GM21447 (cell line): ENCODE measurements at regions not wholly inside any gene's neighbourhood (a gene's known extent, or its start where the extent isn't known, plus 50 kb on each side); places are given as distances from the start of the nearest gene placed in this dataset.

Source experiments
- ATAC-seq: cut with Tn5 transposase; IDR thresholded peaks from one replicate; pipeline ENCODE4 v1.9.1; 2021; ENCODE audit not compliant: unreplicated experiment

DNA sequence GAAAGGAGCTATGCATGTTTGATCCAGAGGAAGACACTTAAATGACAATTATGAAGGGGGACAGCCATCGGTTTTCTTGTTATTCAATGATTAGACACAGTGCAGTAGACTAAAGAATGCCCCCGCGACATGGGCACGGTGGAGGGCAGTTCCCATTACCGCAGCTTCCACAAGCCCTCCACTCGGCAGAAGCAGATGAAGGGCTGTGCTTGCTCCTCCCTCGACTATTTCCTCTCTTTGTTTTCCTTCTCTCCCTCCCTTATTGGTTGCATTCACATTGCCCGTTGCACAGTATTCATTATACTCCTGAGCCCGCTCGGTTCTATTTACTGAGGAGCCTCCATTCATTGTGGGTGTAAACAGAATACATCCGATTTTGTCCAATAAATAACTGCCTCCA lies 138.8 kb upstream of the RASSF8 start:
- ATAC-seq = no peak

DNA sequence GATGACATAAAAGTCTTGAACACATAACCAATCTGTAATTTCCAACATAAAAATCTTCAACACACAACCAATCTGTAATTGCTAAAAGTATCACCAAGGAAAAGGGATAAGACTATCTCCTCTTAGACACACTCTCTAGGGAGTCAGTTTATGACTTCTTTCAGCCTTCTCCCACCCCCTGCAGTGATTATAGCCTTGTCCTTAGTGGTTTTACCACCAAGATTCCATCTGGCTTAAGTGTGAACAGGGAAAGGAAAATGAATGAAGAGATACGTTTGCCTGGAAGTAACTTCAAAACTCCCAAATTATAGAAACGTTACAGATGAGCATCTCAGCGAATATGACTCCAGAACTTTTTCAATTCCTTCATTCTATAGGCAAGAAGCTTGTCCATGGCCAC lies 136.2 kb upstream of the RASSF8 start:
- no peak for ATAC-seq

DNA sequence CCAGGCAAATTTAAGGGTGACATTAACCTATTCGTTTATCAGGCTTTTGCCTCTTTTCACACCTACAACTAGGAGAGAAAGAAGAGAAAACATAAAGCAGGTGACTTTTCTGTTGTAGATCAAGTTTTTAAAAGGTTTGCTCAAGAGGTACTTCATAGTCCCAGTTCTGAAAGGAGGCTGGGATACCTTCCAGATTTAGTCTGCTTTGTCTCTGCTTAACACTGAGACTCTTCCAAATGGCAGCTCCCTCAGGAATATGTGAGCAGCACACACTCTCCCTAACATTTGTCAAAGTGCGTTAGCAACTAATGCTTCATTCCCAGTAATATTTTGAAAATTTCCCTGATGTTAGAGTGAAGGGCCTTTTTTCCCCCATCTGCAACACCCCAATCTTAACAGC lies 133.7 kb upstream of the RASSF8 start:
- no peak for ATAC-seq

DNA sequence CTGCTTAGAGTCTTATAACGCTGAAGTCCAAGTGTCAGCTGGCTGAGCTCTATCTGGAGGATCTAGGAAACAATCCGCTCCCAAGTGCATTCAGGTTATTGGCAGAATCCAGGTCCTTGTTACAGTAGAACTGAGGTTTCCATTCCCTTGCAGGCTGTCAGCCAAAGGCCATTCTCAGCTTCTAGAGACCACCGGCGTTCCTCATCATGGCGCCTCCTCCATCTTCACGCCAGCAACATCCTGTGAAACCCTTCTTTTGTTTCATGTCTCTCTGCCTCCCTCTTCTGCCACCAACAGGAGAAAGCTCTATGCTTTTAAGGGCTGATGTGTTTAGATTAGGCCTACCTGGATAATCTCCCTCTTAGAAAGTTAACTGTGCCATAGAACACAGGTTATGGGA lies 133.0 kb upstream of the RASSF8 start:
- ATAC-seq = no peak

DNA sequence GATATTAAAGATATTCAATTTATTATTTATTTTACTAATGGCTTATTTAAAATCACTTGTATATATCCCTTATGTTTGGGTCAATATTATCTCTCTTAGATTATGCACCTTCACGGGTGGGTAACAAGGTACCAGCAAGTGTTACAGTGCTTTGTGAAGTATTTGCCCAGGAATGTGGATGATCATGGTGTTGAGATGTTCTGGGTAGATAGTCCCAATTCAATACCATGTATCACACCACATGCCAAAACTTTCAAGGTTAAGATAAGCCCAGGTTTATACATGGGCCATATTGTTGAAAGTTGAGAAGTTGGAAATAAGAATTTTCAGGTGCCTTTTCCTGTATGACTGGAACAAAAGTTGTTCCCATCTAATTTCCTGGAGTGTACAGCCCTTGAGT lies 131.3 kb upstream of the RASSF8 start:
- ATAC-seq = no peak

DNA sequence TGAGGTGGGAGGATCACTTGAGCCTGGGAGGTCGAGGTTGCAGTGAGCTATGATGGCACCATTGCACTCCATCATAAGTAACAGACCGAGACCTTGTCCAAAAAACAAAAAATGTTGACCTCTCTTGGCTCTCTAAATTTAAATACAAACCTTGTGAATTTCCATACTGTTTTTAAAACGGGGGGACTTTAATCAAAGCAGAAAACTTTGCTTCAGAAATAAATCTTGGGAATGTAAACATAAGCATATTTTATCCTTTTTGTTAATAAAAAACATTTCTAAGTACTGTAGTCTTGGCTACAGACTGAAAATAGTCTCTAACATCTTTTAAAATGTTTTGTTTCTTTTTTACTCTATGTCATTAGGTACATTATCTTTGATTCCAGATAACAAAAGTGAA lies 130.7 kb upstream of the RASSF8 start:
- ATAC-seq = no peak

DNA sequence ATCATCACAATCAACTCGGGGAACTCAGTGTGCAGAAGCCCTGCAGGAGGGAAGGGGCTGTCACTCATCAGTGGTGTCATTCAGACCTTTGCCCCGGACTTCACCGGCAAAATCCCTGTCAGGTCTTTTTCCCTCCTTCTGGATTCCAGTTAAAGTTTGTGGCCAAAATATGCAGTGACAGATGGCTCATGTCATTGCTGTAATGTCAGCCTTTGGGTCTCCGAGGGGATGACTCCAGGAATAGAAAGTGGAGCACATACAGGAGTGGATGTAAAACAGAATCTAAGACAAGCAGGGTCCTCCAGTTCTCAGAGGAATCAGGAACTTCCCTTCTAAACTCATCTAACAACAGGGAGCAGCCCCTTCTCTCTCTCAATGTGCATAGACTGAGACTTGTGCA lies 130.3 kb upstream of the RASSF8 start:
- ATAC-seq = no peak

DNA sequence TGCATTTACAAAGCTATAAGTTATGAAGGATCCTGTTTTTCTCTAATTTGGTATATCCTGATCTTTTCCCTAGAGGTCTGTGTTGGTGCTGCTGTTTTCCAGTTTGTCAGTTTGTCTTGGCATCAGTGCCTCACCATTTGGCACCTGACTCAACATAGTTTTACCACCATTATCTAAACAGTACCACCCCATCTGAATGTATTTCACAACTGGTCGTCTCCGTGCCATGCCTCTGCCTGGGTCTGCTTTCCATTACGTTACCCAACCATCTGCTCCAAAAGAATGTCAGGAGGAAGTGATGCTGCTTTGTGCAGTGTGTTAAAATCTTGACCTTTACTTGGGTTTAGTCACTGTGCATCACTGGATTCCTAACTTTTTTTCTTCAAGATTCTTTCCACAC lies 129.3 kb upstream of the RASSF8 start:
- ATAC-seq = no peak

DNA sequence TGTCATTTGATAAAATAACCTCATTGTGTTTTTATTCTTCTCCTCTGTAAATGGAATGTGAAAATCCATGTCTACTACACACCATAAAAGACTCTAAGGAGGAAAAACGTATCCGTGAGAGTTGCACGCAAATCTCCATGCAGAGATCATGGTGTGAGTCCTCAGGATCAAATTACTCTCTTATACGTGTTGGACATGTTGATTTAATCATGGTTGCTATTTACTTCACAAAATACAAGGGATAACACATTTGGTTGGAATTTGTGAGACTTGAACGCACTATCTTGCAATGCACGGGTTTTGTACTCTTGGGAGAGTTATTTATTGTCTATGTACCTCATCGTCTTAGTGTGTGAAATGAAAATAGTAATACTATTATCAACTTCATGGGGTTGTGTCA lies 128.0 kb upstream of the RASSF8 start:
- no peak for ATAC-seq

DNA sequence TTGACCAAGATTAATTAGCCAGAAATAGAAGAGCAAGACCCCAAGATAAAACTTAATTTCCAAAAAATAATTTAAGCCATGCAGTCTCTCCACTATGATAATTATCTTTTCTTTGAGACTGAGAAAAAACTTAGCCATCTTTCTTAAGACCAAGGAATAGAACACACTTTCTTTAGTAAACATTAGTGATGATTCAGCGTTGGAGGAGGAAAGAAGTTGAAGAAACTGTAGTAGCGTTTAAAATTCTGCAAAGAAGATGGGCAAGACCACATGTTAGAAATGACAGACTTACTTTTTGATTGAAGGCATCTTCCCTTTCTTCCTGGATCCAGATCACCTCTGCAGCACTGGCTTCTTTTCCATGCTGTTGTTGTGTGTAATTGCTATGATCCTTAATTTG lies 124.8 kb upstream of the RASSF8 start:
- no peak for ATAC-seq

DNA sequence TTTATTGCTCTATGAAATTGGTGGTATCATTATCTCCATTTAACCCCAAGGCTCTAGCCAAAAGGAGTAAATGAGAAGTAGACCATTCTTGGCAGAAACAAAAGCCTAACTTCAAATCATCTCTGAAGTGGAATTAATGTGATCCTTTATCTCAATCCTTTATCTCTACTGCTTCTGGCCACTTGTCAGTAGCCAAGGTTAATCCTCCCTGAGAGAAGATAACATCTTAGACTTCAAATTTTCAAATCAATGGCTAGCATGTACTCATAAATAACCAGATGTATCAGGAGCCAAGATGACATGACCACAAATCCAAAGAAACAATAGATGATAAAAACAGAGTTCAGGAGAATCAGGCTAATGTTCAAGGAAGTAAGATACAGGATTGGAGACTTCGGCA lies 123.1 kb upstream of the RASSF8 start:
- no peak for ATAC-seq

DNA sequence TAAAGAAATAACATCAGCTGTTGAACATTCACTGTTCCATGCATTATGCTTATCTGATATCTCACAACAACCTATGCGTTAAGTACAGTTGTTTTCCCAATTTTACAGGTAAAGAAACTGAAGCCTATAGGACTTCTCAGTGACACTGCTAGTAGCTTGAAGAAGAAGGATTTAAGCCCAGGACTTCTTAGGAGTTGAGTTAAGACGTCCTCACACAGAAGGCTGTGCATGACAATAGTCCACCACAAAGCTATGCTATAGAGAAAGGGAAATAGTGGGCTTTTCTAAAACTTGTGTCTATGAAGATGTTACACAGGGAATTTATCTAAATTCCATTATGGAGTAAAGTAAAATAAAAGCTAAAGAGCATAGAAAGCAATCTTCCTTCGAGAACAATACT lies 120.5 kb upstream of the RASSF8 start:
- ATAC-seq = no peak

DNA sequence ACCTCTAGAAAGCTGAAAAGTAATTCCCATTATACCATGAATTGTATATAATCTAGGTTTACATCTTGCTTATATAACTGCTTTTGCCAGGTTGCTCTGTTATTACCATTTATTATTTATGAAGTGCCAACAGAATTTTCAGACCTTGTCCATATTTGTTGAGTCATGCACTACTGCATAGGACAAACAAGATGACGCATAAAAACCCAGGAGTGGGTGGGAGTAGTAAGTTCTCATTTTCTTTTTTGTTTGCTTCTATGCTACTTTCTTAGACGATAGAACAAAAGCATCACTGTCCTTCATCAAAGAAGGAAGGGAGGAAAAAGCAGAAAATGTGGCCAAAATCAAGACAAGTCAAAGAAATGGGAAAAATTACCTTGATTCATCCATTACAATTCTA lies 119.0 kb upstream of the RASSF8 start:
- no peak for ATAC-seq

DNA sequence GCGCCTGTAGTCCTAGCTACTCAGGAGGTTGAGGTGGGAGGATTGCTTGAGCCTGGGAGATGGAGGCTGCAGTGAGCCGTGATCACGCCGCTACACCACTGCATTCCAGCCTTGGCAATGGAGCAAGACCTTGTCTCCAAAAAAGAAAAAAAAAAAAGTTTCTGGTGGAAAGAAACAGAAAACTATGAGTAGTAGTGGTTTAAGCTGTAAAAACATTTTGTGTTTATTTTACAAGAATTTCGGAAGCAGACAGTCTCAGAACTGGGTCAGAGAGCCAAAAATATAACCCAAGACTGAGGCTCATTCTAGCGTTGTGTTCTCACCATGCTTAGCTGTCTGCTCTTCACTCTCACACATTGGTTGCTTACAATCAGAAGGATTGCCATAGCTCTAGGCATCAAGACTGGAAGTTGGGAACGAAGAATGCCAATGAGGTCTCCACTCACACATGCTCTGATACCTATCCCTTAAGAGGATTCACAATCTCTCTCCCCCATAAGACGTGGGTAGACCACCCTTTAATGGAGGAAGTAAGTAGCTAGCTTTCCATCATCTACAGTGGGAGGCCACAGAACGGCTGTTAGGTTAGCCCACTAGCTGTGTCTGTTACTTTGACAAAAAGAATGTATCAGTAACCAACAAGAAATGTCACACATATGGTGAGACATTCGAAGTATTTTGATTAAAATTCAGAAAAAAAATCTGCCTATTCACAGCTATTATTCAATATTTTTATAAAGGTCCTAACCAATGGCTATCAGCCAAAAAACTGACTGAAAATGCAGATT lies 117.6 kb upstream of the RASSF8 start:
- no peak for ATAC-seq

DNA sequence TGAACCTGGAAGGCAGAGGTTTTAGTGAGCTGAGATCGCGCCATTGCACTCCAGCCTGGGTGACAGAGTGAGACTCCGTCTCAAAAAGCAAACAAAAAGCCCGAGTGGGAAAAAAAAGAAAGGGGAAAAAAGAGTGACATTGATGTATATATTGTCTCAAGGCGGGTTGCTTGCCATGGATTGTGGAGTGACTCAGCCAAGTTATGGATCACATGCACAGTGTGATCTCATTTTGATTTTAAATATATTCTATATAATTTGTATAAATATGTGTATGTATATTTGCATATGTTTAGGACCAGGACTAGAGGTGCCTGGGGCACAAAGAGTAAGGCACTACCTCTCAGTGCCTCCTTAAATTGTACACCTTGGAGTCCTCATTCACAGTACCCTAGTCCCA lies 116.2 kb upstream of the RASSF8 start:
- no peak for ATAC-seq

DNA sequence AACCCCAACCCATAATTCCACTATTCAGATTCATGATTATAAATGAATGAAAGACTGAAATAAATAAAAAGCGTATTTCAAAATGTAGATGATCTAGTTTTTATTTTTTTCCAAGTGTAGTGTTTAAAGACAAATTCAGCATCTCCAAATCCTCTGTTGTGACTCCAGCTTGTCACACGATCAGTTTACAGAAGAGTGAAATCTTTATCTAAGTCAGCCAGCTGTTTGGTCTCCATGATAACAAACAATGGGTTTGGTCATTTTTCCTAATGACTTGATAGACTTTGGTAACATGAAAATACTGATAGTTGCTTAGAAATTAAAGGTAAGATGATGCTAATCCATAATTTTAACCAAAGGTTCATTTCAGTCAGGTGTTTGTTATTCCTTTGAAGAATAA lies 114.5 kb upstream of the RASSF8 start:
- no peak for ATAC-seq

DNA sequence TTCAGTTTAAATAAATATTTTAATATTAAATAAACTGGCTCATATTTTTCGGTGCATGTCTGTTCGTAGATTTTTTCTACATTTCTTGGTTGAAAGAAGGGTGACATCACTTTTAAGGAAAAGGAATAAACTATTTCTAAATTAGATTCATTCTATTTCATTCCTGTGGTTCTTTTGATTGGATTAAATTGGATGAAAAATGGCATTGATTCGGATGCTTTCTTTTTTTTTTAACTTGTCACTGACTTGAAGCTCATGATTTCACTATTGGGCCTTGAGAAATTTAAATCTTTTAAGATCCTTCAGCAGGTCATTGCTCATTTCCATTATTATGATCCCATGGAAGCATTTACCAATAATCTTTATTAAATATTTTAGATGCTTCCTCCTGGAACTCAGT lies 113.1 kb upstream of the RASSF8 start:
- ATAC-seq = no peak

DNA sequence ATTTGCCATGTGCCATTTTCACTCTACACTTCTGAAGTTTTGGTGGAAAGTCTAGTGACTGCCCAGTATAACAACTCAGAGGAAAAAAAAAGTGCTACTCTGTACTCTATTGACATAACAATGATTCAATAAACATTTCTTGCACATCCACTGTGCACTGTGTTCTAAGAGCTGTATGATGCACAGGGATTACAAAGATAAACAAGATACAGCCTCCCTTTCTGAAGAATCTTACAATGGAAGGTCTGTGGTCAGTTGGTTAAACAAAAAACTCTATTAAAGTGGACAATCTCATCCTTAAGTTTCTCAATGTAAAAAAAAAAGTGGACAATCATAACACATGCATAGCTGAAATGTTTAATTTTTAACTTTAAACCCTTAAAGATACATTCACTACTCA lies 105.7 kb upstream of the RASSF8 start:
- no peak for ATAC-seq

DNA sequence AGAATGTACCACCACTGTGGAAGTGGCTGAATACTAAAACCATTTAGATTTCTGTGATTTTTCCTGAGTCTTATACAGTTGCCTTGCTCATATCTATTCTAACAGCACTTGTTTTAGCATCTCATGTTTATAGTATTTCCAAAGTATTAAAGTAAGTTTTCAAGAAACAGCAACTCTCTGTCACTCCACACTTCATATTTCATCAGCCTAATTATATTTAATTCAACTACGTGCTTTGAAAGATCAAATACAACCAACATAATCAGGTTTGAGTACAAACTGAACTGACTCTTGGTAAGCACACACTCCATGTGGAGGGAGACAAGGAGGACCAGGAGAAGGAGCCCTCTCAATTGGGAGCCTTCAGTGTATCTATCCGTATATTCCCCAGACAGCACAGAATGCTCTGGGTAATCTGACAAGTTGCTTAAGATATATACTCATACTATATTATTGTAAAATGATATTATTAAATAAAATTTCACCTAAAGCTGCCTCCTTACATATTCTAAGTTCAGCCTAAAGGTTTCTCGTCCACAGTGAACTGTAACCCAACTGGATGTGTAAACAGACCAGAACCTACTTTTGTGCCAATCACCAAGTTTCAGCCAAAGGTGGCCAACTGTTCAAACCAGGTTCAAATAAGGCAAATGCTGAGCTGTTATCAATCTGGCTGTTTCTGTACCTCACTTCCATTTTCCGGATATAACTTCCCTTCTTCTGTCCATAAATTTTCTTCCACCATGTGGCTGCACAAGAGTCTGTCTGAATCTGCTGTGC lies 105.0 kb upstream of the RASSF8 start:
- ATAC-seq = no peak

DNA sequence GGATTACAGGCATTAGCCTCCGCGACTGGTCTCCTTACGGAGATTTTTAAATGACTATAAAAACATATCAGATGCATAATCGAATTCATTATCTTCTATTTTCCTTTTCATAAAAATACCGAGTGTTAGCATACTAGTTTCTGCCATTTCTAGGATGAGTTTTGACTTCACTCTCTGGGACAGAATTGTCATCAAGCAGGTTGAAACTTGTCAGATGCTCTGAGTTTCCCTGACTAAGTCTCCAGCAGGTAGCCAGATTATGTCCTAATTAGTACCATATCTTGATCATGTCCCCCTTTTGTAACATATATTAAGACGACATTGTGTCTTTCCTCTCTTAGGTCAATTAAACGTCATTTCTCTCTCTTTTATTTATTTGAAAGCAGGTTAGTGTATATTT lies 103.5 kb upstream of the RASSF8 start:
- no peak for ATAC-seq

DNA sequence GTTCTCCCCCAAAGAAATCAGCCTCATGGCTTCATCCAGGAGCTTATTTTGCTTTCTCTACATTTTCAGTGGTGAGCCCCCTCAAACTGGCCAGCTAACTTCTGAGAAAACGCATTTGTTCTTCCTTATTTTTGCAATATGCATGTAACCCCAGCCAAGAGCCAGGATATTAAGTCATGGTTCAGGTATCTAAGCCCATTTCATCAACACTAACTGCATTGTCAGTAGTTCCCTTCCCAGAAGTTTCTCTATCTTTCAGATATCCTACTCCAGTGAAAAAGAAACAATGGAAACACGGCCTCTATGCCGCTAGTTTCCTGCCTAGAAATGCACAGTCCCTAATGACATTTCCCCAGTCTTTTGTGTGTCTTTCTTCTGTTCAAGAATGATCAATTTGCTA lies 102.8 kb upstream of the RASSF8 start:
- no peak for ATAC-seq

DNA sequence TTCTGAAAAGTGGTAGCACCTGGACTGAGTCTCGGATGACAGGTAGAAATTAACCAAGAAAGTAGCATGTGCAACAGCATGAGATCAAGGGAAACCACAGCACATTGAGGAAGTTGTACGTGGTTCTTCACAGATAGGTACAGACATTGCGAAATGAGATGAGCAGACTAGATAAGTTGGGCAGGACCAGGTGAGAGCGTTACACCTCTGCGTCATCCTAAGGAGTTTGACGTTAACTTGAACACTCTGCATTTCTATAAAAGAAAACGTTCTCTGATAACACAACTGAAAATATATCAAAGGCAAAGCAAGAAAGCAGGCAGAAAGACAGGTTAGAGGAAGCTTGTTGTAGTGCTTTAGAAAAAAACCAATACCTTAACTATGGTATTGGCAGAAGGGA lies 98.5 kb upstream of the RASSF8 start:
- no peak for ATAC-seq

DNA sequence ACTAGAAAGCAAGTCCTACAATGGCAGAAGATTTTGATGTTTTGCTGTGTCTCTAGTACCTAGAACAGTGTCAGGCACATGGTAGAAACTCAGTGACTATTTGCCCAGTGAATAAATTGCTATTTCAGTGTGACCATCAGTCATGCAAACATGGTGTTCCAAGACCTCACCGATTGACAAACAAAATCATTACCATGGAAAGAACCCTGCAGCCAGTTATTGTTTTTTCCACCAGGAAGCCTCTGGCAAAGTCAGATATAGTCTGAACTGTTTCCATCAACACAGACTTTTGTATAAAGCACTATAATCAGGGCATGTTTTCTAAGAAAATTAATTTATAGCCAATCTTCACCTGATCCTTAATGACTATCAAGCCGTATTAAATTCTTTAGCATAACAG lies 97.3 kb upstream of the RASSF8 start:
- ATAC-seq = no peak
